ENCODE measurements at regions not wholly inside any gene's neighbourhood (a gene's known extent, or its start where the extent isn't known, plus 50 kb on each side); places are given as distances from the start of the nearest gene placed in this dataset.

GRCh38 chr2:123258877-123259539, 766.1 kb upstream of the CNTNAP5 start:
- TF ChIP-seq POLR2A (IDR thresholded peaks at IDR 0.05) (no peak), EP300 (IDR thresholded peaks at IDR 0.05) (no peak), POLR2AphosphoS5 (IDR thresholded peaks at IDR 0.05) (no peak)
- TF ChIP-seq, protein P1, sequence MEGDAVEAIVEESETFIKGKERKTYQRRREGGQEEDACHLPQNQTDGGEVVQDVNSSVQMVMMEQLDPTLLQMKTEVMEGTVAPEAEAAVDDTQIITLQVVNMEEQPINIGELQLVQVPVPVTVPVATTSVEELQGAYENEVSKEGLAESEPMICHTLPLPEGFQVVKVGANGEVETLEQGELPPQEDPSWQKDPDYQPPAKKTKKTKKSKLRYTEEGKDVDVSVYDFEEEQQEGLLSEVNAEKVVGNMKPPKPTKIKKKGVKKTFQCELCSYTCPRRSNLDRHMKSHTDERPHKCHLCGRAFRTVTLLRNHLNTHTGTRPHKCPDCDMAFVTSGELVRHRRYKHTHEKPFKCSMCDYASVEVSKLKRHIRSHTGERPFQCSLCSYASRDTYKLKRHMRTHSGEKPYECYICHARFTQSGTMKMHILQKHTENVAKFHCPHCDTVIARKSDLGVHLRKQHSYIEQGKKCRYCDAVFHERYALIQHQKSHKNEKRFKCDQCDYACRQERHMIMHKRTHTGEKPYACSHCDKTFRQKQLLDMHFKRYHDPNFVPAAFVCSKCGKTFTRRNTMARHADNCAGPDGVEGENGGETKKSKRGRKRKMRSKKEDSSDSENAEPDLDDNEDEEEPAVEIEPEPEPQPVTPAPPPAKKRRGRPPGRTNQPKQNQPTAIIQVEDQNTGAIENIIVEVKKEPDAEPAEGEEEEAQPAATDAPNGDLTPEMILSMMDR (IDR thresholded peaks at IDR 0.05), result no peak
- no peaks in the 10 kb centered on the region for H3K27me3 ChIP-seq
- H3K4me3 ChIP-seq, result no peak overlapping the region
- WGBS, 2 donors (ENCODE audit: low coverage in 1 of 2), result 77 to 85% methylated on average over 3 to 4 of the region's 4 CpGs
- ATAC-seq, result no peak
- no peaks in the 10 kb centered on the region for H3K9me3 ChIP-seq
- no peak overlapping the region for H3K27ac ChIP-seq
- H3K36me3 ChIP-seq, result no peaks in the 10 kb centered on the region
- no peaks in the 10 kb centered on the region for H3K4me1 ChIP-seq

- Histone ChIP-seq H3K27me3 (no peaks in the 10 kb centered on the region), H3K36me3 (no peaks in the 10 kb centered on the region), H3K4me1 (no peaks in the 10 kb centered on the region), H3K4me3 (no peak overlapping the region), H3K27ac (no peak overlapping the region), H3K9me3 (no peaks in the 10 kb centered on the region)
- 88 to 93% methylated on average over 4 of the region's 4 CpGs for WGBS, 2 donors (ENCODE audit: low coverage in 1 of 2)
- TF ChIP-seq, protein P1 (IDR thresholded peaks at IDR 0.05), result no peak
- TF ChIP-seq POLR2AphosphoS5 (IDR thresholded peaks at IDR 0.05), result no peak
- no peak for TF ChIP-seq POLR2A (IDR thresholded peaks at IDR 0.05)
- TF ChIP-seq EP300 (IDR thresholded peaks at IDR 0.05), result no peak
- ATAC-seq, result no peak
These were observed 762.2 kb upstream of the CNTNAP5 start for GRCh38 chr2:123262856-123263255.

GRCh38 chr2:123283431-123283830, 741.7 kb upstream of the CNTNAP5 start:
- H3K27me3 ChIP-seq, result no peaks in the 10 kb centered on the region
- TF ChIP-seq POLR2AphosphoS5 (IDR thresholded peaks at IDR 0.05) (no peak), POLR2A (IDR thresholded peaks at IDR 0.05) (no peak), EP300 (IDR thresholded peaks at IDR 0.05) (no peak)
- TF ChIP-seq, protein P1 (IDR thresholded peaks at IDR 0.05), result no peak
- WGBS, 2 donors (ENCODE audit: low coverage in 1 of 2), result 94 to 96% methylated on average over 2 of the region's 2 CpGs
- no peak for ATAC-seq
- H3K36me3 ChIP-seq, result no peaks in the 10 kb centered on the region
- no peak overlapping the region for H3K27ac ChIP-seq
- H3K9me3 ChIP-seq, result no peaks in the 10 kb centered on the region
- H3K4me1 ChIP-seq, result no peaks in the 10 kb centered on the region
- no peak overlapping the region for H3K4me3 ChIP-seq

DNA sequence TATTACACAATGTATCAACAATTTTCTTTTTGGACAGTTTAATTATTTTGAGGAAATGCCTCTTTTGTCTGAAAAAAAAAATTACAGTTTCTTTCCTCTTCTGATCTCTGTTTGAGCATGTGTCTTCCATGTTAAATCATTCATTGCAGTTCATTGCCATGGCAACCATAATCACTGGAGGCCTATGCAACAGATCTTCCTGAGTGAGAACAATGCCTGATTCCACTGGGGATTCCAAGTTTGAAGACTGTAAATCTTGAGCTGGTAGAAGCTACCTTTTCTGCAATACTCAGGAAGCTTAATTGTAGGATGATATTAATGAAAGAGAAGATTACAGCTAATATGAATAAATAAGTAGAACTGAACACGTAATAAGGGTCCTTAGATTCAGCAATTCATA, 721.4 kb upstream of the CNTNAP5 start:
- H3K36me3 ChIP-seq, result no peaks in the 10 kb centered on the region
- ATAC-seq, result no peak
- H3K9me3 ChIP-seq, result no peaks in the 10 kb centered on the region
- no peaks in the 10 kb centered on the region for H3K4me1 ChIP-seq
- H3K27me3 ChIP-seq, result no peaks in the 10 kb centered on the region
- WGBS, 2 donors (ENCODE audit: low coverage in 1 of 2), result 60 to 64% methylated on average over 1 of the region's 1 CpG
- no peak overlapping the region for H3K4me3 ChIP-seq
- no peak overlapping the region for H3K27ac ChIP-seq
- TF ChIP-seq, protein P1 (IDR thresholded peaks at IDR 0.05), result no peak
- no peak for TF ChIP-seq POLR2AphosphoS5 (IDR thresholded peaks at IDR 0.05)

Measured in gastroesophageal sphincter (tissue), 4 donors.